Activated T-helper 17 cell treated with anti-CD3 and anti-CD28 coated beads, Interleukin-2, amount 50 U/mL, for 72 hours (primary cell): ENCODE measurements at regions not wholly inside any gene's neighbourhood (a gene's known extent, or its start where the extent isn't known, plus 50 kb on each side); places are given as distances from the start of the nearest gene placed in this dataset.
"Not testable (repeated sequence)": the region's sequence is repeated elsewhere in the genome, so short reads cannot be mapped to it uniquely, and the experiment has no call there.

Experiments
- ATAC-seq: fragments of 150-1000 bp; cut with Tn5 transposase; replicated peaks from 2 replicates; pipeline ENCODE4 v1.10.0; 2021; ENCODE audit warnings: mild to moderate bottlenecking, moderate library complexity
- H3K27ac Mint-ChIP-seq: one replicate; pipeline ENCODE4 v1.8.0; 2022; ENCODE audit warnings: mixed read lengths
- H3K27me3 Mint-ChIP-seq: one replicate; pipeline ENCODE4 v1.8.0; 2022; ENCODE audit warnings: mixed read lengths
- H3K36me3 Mint-ChIP-seq: one replicate; pipeline ENCODE4 v1.8.0; 2022; ENCODE audit warnings: low read depth, mild to moderate bottlenecking, mixed read lengths
- H3K4me1 Mint-ChIP-seq: one replicate; pipeline ENCODE4 v1.8.0; 2022; ENCODE audit warnings: mixed read lengths
- H3K4me3 Mint-ChIP-seq: one replicate; pipeline ENCODE4 v1.8.0; 2022; ENCODE audit warnings: mild to moderate bottlenecking, mixed read lengths
- H3K9me3 Mint-ChIP-seq: one replicate; pipeline ENCODE4 v1.8.0; 2022; ENCODE audit warnings: mixed read lengths

- no peaks in the 10 kb centered on the region for H3K4me1 Mint-ChIP-seq
- peaks cover 3% of the 10 kb centered on the region for H3K27me3 Mint-ChIP-seq
- H3K27ac Mint-ChIP-seq, result no peak overlapping the region
- H3K9me3 Mint-ChIP-seq, result no peaks in the 10 kb centered on the region
- no peaks in the 10 kb centered on the region for H3K36me3 Mint-ChIP-seq
- H3K4me3 Mint-ChIP-seq, result no peak overlapping the region
- ATAC-seq, result no peak
Observed at GRCh38 chr18:11458447-11458846, 150.9 kb upstream of the SLC35G4 start.

- H3K36me3 Mint-ChIP-seq, result not testable (repeated sequence)
Observed at GRCh38 chr18:11457853-11458252, 151.5 kb upstream of the SLC35G4 start.

GRCh38 chr18:11454040-11454439 lies 155.4 kb upstream of the SLC35G4 start:
- Mint-ChIP-seq H3K36me3 (no peaks in the 10 kb centered on the region), H3K4me1 (no peaks in the 10 kb centered on the region), H3K4me3 (no peak overlapping the region), H3K27ac (no peak overlapping the region), H3K27me3 (peaks cover 11% of the 10 kb centered on the region), H3K9me3 (no peaks in the 10 kb centered on the region)
- ATAC-seq, result no peak

More at GRCh38 chr18:11457853-11458252, 151.5 kb upstream of the SLC35G4 start:
- ATAC-seq, H3K27me3 Mint-ChIP-seq, H3K4me3 Mint-ChIP-seq, H3K4me1 Mint-ChIP-seq, H3K9me3 Mint-ChIP-seq, H3K27ac Mint-ChIP-seq: not testable (repeated sequence)

GRCh38 chr18:11444169-11444568 lies 165.2 kb upstream of the SLC35G4 start:
- H3K4me1 Mint-ChIP-seq, H3K27ac Mint-ChIP-seq, H3K4me3 Mint-ChIP-seq, H3K36me3 Mint-ChIP-seq, H3K9me3 Mint-ChIP-seq, ATAC-seq: not testable (repeated sequence)
- peaks cover 13% of the 10 kb centered on the region for H3K27me3 Mint-ChIP-seq

GRCh38 chr18:11437046-11437445 lies 172.3 kb upstream of the SLC35G4 start:
- Mint-ChIP-seq H3K4me3 (no peak overlapping the region), H3K36me3 (no peaks in the 10 kb centered on the region), H3K9me3 (no peaks in the 10 kb centered on the region), H3K4me1 (no peaks in the 10 kb centered on the region), H3K27me3 (peaks cover 7% of the 10 kb centered on the region), H3K27ac (no peak overlapping the region)
- ATAC-seq, result no peak

- Mint-ChIP-seq H3K4me1 (no peaks in the 10 kb centered on the region), H3K9me3 (no peaks in the 10 kb centered on the region), H3K36me3 (no peaks in the 10 kb centered on the region), H3K27me3 (peaks cover 26% of the 10 kb centered on the region), H3K4me3 (no peak overlapping the region), H3K27ac (no peak overlapping the region)
- no peak for ATAC-seq
Observed at GRCh38 chr18:11432360-11432811, 177.0 kb upstream of the SLC35G4 start.

- H3K27me3 Mint-ChIP-seq, result peaks cover 23% of the 10 kb centered on the region
- ATAC-seq, result no peak
- H3K4me3 Mint-ChIP-seq, result no peak overlapping the region
- no peaks in the 10 kb centered on the region for H3K36me3 Mint-ChIP-seq
- no peaks in the 10 kb centered on the region for H3K9me3 Mint-ChIP-seq
- no peak overlapping the region for H3K27ac Mint-ChIP-seq
- H3K4me1 Mint-ChIP-seq, result no peaks in the 10 kb centered on the region
Observed at GRCh38 chr18:11429876-11430275, 179.5 kb upstream of the SLC35G4 start.

GRCh38 chr18:11425211-11425610 lies 184.2 kb upstream of the SLC35G4 start:
- Mint-ChIP-seq H3K9me3 (no peaks in the 10 kb centered on the region), H3K4me3 (no peak overlapping the region), H3K4me1 (no peaks in the 10 kb centered on the region), H3K27me3 (peaks cover 9% of the 10 kb centered on the region), H3K27ac (no peak overlapping the region), H3K36me3 (no peaks in the 10 kb centered on the region)
- ATAC-seq, result no peak

GRCh38 chr18:11419338-11419737 lies 190.1 kb upstream of the SLC35G4 start:
- no peak for ATAC-seq
- H3K9me3 Mint-ChIP-seq, result no peaks in the 10 kb centered on the region
- no peaks in the 10 kb centered on the region for H3K27me3 Mint-ChIP-seq

GRCh38 chr18:11412811-11413210 lies 196.6 kb upstream of the SLC35G4 start:
- ATAC-seq, result no peak
- no peak overlapping the region for H3K4me3 Mint-ChIP-seq

More at GRCh38 chr18:11419338-11419737, 190.1 kb upstream of the SLC35G4 start:
- no peak overlapping the region for H3K4me3 Mint-ChIP-seq
- H3K36me3 Mint-ChIP-seq, result no peaks in the 10 kb centered on the region
- no peak overlapping the region for H3K27ac Mint-ChIP-seq
- H3K4me1 Mint-ChIP-seq, result no peaks in the 10 kb centered on the region

GRCh38 chr18:11411048-11411447 lies 198.3 kb upstream of the SLC35G4 start:
- Mint-ChIP-seq H3K36me3 (no peaks in the 10 kb centered on the region), H3K27me3 (peaks cover 4% of the 10 kb centered on the region), H3K27ac (no peak overlapping the region), H3K9me3 (no peaks in the 10 kb centered on the region), H3K4me1 (no peaks in the 10 kb centered on the region), H3K4me3 (no peak overlapping the region)
- ATAC-seq, result no peak

More at GRCh38 chr18:11412811-11413210, 196.6 kb upstream of the SLC35G4 start:
- no peaks in the 10 kb centered on the region for H3K4me1 Mint-ChIP-seq
- H3K9me3 Mint-ChIP-seq, result no peaks in the 10 kb centered on the region
- no peaks in the 10 kb centered on the region for H3K36me3 Mint-ChIP-seq
- H3K27ac Mint-ChIP-seq, result no peak overlapping the region
- no peaks in the 10 kb centered on the region for H3K27me3 Mint-ChIP-seq

GRCh38 chr18:11408555-11409065 lies 200.8 kb upstream of the SLC35G4 start:
- Mint-ChIP-seq H3K9me3 (no peaks in the 10 kb centered on the region), H3K27me3 (peaks cover 4% of the 10 kb centered on the region)
- no peak for ATAC-seq

GRCh38 chr18:11407940-11408339 lies 201.5 kb upstream of the SLC35G4 start:
- Mint-ChIP-seq H3K4me1 (no peaks in the 10 kb centered on the region), H3K27me3 (peaks cover 4% of the 10 kb centered on the region), H3K4me3 (no peak overlapping the region), H3K27ac (no peak overlapping the region), H3K36me3 (no peaks in the 10 kb centered on the region), H3K9me3 (no peaks in the 10 kb centered on the region)
- no peak for ATAC-seq

More at GRCh38 chr18:11408555-11409065, 200.8 kb upstream of the SLC35G4 start:
- Mint-ChIP-seq H3K27ac (no peak overlapping the region), H3K36me3 (no peaks in the 10 kb centered on the region), H3K4me3 (no peak overlapping the region), H3K4me1 (no peaks in the 10 kb centered on the region)

- Mint-ChIP-seq H3K9me3 (no peaks in the 10 kb centered on the region), H3K36me3 (no peaks in the 10 kb centered on the region), H3K27me3 (peaks cover 7% of the 10 kb centered on the region), H3K4me1 (no peaks in the 10 kb centered on the region), H3K27ac (no peak overlapping the region), H3K4me3 (no peak overlapping the region)
- ATAC-seq, result no peak
Observed at GRCh38 chr18:11405804-11406203, 203.6 kb upstream of the SLC35G4 start.

- H3K4me3 Mint-ChIP-seq, result no peak overlapping the region
Observed at GRCh38 chr18:11400703-11401102, 208.7 kb upstream of the SLC35G4 start.

GRCh38 chr18:11398625-11399024 lies 210.8 kb upstream of the SLC35G4 start:
- no peak for ATAC-seq
- Mint-ChIP-seq H3K4me1 (no peaks in the 10 kb centered on the region), H3K9me3 (no peaks in the 10 kb centered on the region), H3K27me3 (peaks cover 12% of the 10 kb centered on the region), H3K27ac (no peak overlapping the region), H3K4me3 (no peak overlapping the region), H3K36me3 (no peaks in the 10 kb centered on the region)

More at GRCh38 chr18:11400703-11401102, 208.7 kb upstream of the SLC35G4 start:
- peaks cover 8% of the 10 kb centered on the region for H3K27me3 Mint-ChIP-seq
- no peak overlapping the region for H3K27ac Mint-ChIP-seq
- no peaks in the 10 kb centered on the region for H3K9me3 Mint-ChIP-seq
- ATAC-seq, result no peak
- no peaks in the 10 kb centered on the region for H3K4me1 Mint-ChIP-seq
- no peaks in the 10 kb centered on the region for H3K36me3 Mint-ChIP-seq
